Panc1 (cell line): ENCODE measurements at regions not wholly inside any gene's neighbourhood (a gene's known extent, or its start where the extent isn't known, plus 50 kb on each side); places are given as distances from the start of the nearest gene placed in this dataset.

Experiments used
- CTCF ChIP-seq: fragments of 450-650 bp; IDR thresholded peaks from 2 replicates; pipeline ENCODE4 v1.5.1; 2017; ENCODE audit warnings: mild to moderate bottlenecking
- POLR2AphosphoS5 ChIP-seq: IDR thresholded peaks from 2 replicates; pipeline ENCODE4 v1.6.1; 2012; ENCODE audit warnings: mild to moderate bottlenecking, low read depth, low read length, moderate library complexity
- REST ChIP-seq, 2 experiments: IDR thresholded peaks; 2 replicates each; pipeline ENCODE4 v1.6.1; 2011 to 2012; ENCODE audit warnings: low read depth in 2 of 2, control low read depth in 1 of 2, low read length in 1 of 2, mild to moderate bottlenecking in 1 of 2, moderate library complexity in 1 of 2; ENCODE audit not compliant: insufficient read depth in 1 of 2

- no peak for TF ChIP-seq CTCF
- TF ChIP-seq POLR2AphosphoS5, result no peak
- no peak for TF ChIP-seq REST (IDR thresholded peaks at IDR 0.05; ENCODE audit: insufficient read depth in 1 of 2, low read depth in 2 of 2, low read length in 1 of 2)
Observed at GRCh38 chr4:181331214-181331613, 912.0 kb upstream of the TENM3 start.
